Liver (tissue), 8 donors: ENCODE measurements at regions not wholly inside any gene's neighbourhood (a gene's known extent, or its start where the extent isn't known, plus 50 kb on each side); places are given as distances from the start of the nearest gene placed in this dataset.

Source experiments
- DNase-seq: peaks from one replicate; pipeline ENCODE4 v3.0.0-alpha.2; 2017; ENCODE audit warnings: low spot score
- H3K27ac ChIP-seq, 2 donors: one replicate each; pipeline ENCODE4 v1.7.0; 2013; ENCODE audit warnings: inconsistent platforms in 2 of 2, low read length in 2 of 2, control low read depth in 1 of 2, low read depth in 1 of 2, mild to moderate bottlenecking in 1 of 2
- H3K27me3 ChIP-seq, 4 donors: one replicate each; pipeline versions ENCODE4 v1.6.1 to v1.7.0; 2013; ENCODE audit warnings: low read length in 3 of 4, inconsistent platforms in 1 of 4, mild to moderate bottlenecking in 1 of 4, moderate library complexity in 1 of 4; ENCODE audit not compliant: control insufficient read depth in 4 of 4, insufficient read depth in 4 of 4
- H3K36me3 ChIP-seq, 4 donors: one replicate each; pipeline versions ENCODE4 v1.6.1 to v1.7.0; 2013; ENCODE audit warnings: low read length in 3 of 4, mild to moderate bottlenecking in 3 of 4, low read depth in 1 of 4, moderate library complexity in 1 of 4; ENCODE audit not compliant: control insufficient read depth in 4 of 4, insufficient read depth in 3 of 4
- H3K4me1 ChIP-seq, 4 donors: one replicate each; pipeline versions ENCODE4 v1.6.1 to v1.7.0; 2013; ENCODE audit warnings: low read length in 3 of 4, mild to moderate bottlenecking in 3 of 4, moderate library complexity in 1 of 4; ENCODE audit not compliant: control insufficient read depth in 4 of 4, insufficient read depth in 4 of 4
- H3K4me3 ChIP-seq, 3 donors: one replicate each; pipeline versions ENCODE4 v1.6.1 to v1.7.0; 2013; ENCODE audit warnings: low read length in 3 of 3, control low read depth in 1 of 3, low read depth in 1 of 3, mild to moderate bottlenecking in 1 of 3
- H3K9ac ChIP-seq, 2 donors: one replicate each; pipeline ENCODE4 v1.7.0; 2013; ENCODE audit warnings: low read length in 2 of 2, mild to moderate bottlenecking in 2 of 2, moderate library complexity in 2 of 2, control low read depth in 1 of 2, low read depth in 1 of 2
- H3K9me3 ChIP-seq, 4 donors: one replicate each; pipeline versions ENCODE4 v1.6.1 to v1.7.0; 2013; ENCODE audit warnings: low read length in 3 of 4; ENCODE audit not compliant: control insufficient read depth in 4 of 4
- CTCF ChIP-seq: fragments of 150-350 bp; IDR thresholded peaks from 2 replicates; pipeline ENCODE4 v1.5.1; 2017; ENCODE audit warnings: improper control_type of control experiment, low read depth, low read length; ENCODE audit not compliant: missing input control
- EGR1 ChIP-seq, 2 donors: IDR thresholded peaks; 2 replicates each; pipeline ENCODE4 v1.6.1; 2016 to 2018; ENCODE audit warnings: antibody characterized with exemption in 2 of 2, low read depth in 2 of 2
- FOXA1 ChIP-seq: IDR thresholded peaks from 2 replicates; pipeline ENCODE4 v1.6.1; 2016; ENCODE audit warnings: antibody characterized with exemption
- FOXA2 ChIP-seq: IDR thresholded peaks from 2 replicates; pipeline ENCODE4 v1.6.1; 2016; ENCODE audit warnings: antibody characterized with exemption
- GABPA ChIP-seq, 2 donors: IDR thresholded peaks in 1 of 2; conservative IDR thresholded peaks in 1 of 2; 2 replicates each; pipeline ENCODE4 v1.6.1; 2016; ENCODE audit warnings: antibody characterized with exemption in 2 of 2, mild to moderate bottlenecking in 1 of 2, moderate library complexity in 1 of 2
- HNF4A ChIP-seq, 2 donors: conservative IDR thresholded peaks; 2 replicates each; pipeline ENCODE4 v1.6.1; 2016; ENCODE audit warnings: antibody characterized with exemption in 2 of 2, mild to moderate bottlenecking in 2 of 2
- HNF4G ChIP-seq: IDR thresholded peaks from 2 replicates; pipeline ENCODE4 v1.6.1; 2016; ENCODE audit warnings: antibody characterized with exemption
- JUND ChIP-seq, 2 donors: IDR thresholded peaks; 2 replicates each; pipeline ENCODE4 v1.6.1; 2016; ENCODE audit warnings: antibody characterized with exemption in 2 of 2
- NR2F2 ChIP-seq: IDR thresholded peaks from 2 replicates; pipeline ENCODE4 v1.6.1; 2016; ENCODE audit warnings: antibody characterized with exemption
- RAD21 ChIP-seq, 2 donors: IDR thresholded peaks; 2 replicates each; pipeline ENCODE4 v1.6.1; 2016; ENCODE audit warnings: antibody characterized with exemption in 2 of 2, mild to moderate bottlenecking in 2 of 2
- REST ChIP-seq: IDR thresholded peaks from 2 replicates; pipeline ENCODE4 v1.6.1; 2016; ENCODE audit warnings: antibody characterized with exemption, mild to moderate bottlenecking
- RXRA ChIP-seq, 2 donors: IDR thresholded peaks; 2 replicates each; pipeline ENCODE4 v1.6.1; 2017 to 2018; ENCODE audit warnings: antibody characterized with exemption in 2 of 2, mild to moderate bottlenecking in 1 of 2
- SP1 ChIP-seq: IDR thresholded peaks from 2 replicates; pipeline ENCODE4 v1.6.1; 2018; ENCODE audit warnings: antibody characterized with exemption, mild to moderate bottlenecking
- TAF1 ChIP-seq: conservative IDR thresholded peaks from 2 replicates; pipeline ENCODE4 v1.6.1; 2016; ENCODE audit warnings: antibody characterized with exemption, mild to moderate bottlenecking
- YY1 ChIP-seq: IDR thresholded peaks from 2 replicates; pipeline ENCODE4 v1.6.1; 2016; ENCODE audit warnings: antibody characterized with exemption, mild to moderate bottlenecking
- WGBS: extraction: QIAGEN DNeasy Blood & Tissue Kit; methylation state at CpG from one replicate; pipeline ENCODE4 v1.1.7; 2013; 5-methylcytosine and 5-hydroxymethylcytosine counted together
- TF ChIP-seq, protein P1 (sequence below): IDR thresholded peaks from 2 replicates; pipeline ENCODE4 v1.6.1; 2016; ENCODE audit warnings: antibody characterized with exemption
- TF ChIP-seq, protein P2 (sequence below): IDR thresholded peaks from 2 replicates; pipeline ENCODE4 v1.6.1; 2016; ENCODE audit warnings: antibody characterized with exemption
- TF ChIP-seq, protein P3 (sequence below): IDR thresholded peaks from 2 replicates; pipeline ENCODE4 v1.6.1; 2016; ENCODE audit warnings: antibody characterized with exemption
- donor health status: healthy.
- donor health status: healthy.
- donor health status: healthy.
- donor health status: healthy.
- donor health status: healthy.

DNA sequence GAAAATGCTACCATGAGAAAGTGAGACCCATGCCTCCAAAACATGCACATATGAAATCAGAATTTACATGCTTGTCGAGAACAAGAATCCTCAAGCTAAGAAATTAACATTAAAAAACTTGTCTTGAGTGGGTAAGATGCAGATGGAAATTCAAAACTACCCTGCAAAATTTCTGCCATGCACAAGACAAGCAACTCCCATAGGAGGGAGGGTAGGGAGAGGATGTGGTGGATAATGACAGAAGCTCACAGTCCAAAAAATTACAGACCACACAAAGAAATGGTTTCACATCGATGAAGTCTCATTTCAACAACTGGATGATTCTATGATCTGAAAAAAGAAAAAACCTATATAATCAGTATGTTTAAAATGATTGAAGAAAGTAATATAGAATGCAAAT lies 319.9 kb upstream of the PTGER4 start:
- H3K27me3 ChIP-seq, result peaks cover 0 to 3% (median 0%) of the 10 kb centered on the region in 4 donors
- no peaks in the 10 kb centered on the region for H3K36me3 ChIP-seq
- no peaks in the 10 kb centered on the region for H3K9me3 ChIP-seq
- no peak overlapping the region for H3K9ac ChIP-seq
- H3K4me1 ChIP-seq, result no peaks in the 10 kb centered on the region
- H3K4me3 ChIP-seq, result no peak overlapping the region
- TF ChIP-seq NR2F2 (no peak), RAD21 (IDR thresholded peaks at IDR 0.05) (no peak), FOXA1 (no peak), RXRA (IDR thresholded peaks at IDR 0.05) (no peak), YY1 (no peak), TAF1 (no peak), HNF4G (no peak), EGR1 (IDR thresholded peaks at IDR 0.05; ENCODE audit: low read depth in 2 of 2) (no peak), REST (no peak), HNF4A (conservative IDR thresholded peaks at IDR 0.05) (no peak)
- TF ChIP-seq, protein P1, sequence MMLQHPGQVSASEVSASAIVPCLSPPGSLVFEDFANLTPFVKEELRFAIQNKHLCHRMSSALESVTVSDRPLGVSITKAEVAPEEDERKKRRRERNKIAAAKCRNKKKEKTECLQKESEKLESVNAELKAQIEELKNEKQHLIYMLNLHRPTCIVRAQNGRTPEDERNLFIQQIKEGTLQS, result no peak
- TF ChIP-seq, protein P2, sequence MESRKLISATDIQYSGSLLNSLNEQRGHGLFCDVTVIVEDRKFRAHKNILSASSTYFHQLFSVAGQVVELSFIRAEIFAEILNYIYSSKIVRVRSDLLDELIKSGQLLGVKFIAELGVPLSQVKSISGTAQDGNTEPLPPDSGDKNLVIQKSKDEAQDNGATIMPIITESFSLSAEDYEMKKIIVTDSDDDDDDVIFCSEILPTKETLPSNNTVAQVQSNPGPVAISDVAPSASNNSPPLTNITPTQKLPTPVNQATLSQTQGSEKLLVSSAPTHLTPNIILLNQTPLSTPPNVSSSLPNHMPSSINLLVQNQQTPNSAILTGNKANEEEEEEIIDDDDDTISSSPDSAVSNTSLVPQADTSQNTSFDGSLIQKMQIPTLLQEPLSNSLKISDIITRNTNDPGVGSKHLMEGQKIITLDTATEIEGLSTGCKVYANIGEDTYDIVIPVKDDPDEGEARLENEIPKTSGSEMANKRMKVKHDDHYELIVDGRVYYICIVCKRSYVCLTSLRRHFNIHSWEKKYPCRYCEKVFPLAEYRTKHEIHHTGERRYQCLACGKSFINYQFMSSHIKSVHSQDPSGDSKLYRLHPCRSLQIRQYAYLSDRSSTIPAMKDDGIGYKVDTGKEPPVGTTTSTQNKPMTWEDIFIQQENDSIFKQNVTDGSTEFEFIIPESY, result no peak
- TF ChIP-seq, protein P3, sequence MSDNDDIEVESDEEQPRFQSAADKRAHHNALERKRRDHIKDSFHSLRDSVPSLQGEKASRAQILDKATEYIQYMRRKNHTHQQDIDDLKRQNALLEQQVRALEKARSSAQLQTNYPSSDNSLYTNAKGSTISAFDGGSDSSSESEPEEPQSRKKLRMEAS, result no peak
- 83% methylated on average over 2 of the region's 2 CpGs for WGBS
- no peak overlapping the region for H3K27ac ChIP-seq
- DNase-seq, result no peak

GRCh38 chr5:40359093-40359492 lies 320.6 kb upstream of the PTGER4 start:
- Histone ChIP-seq H3K27me3 (peaks cover 0 to 3% (median 0%) of the 10 kb centered on the region in 4 donors), H3K4me1 (no peaks in the 10 kb centered on the region), H3K27ac (no peak overlapping the region), H3K9me3 (no peaks in the 10 kb centered on the region), H3K9ac (no peak overlapping the region), H3K4me3 (no peak overlapping the region), H3K36me3 (no peaks in the 10 kb centered on the region)
- DNase-seq, result no peak
- WGBS, result 81% methylated on average over 1 of the region's 1 CpG
- TF ChIP-seq, protein P3, result no peak
- TF ChIP-seq TAF1, result no peak

GRCh38 chr5:40356248-40356647 lies 323.5 kb upstream of the PTGER4 start:
- peaks cover 0 to 3% (median 0%) of the 10 kb centered on the region in 4 donors for H3K27me3 ChIP-seq
- H3K4me3 ChIP-seq, result no peak overlapping the region
- H3K4me1 ChIP-seq, result no peaks in the 10 kb centered on the region
- no peak for DNase-seq
- 29% methylated on average over 1 of the region's 1 CpG for WGBS
- no peaks in the 10 kb centered on the region for H3K9me3 ChIP-seq
- no peaks in the 10 kb centered on the region for H3K36me3 ChIP-seq
- H3K9ac ChIP-seq, result no peak overlapping the region
- no peak overlapping the region for H3K27ac ChIP-seq
- TF ChIP-seq HNF4G, result no peak
- no peak for TF ChIP-seq JUND (IDR thresholded peaks at IDR 0.05)
- TF ChIP-seq YY1, result no peak
- TF ChIP-seq SP1, result no peak
- no peak for TF ChIP-seq FOXA2
- TF ChIP-seq GABPA (IDR thresholded peaks at IDR 0.05 in 1 of 2, conservative IDR thresholded peaks at IDR 0.05 in 1 of 2), result no peak
- TF ChIP-seq NR2F2, result no peak
- no peak for TF ChIP-seq FOXA1
- TF ChIP-seq EGR1 (IDR thresholded peaks at IDR 0.05; ENCODE audit: low read depth in 2 of 2), result no peak
- TF ChIP-seq HNF4A (conservative IDR thresholded peaks at IDR 0.05), result no peak
- TF ChIP-seq RXRA (IDR thresholded peaks at IDR 0.05), result no peak
- no peak for TF ChIP-seq CTCF
- no peak for TF ChIP-seq RAD21 (IDR thresholded peaks at IDR 0.05)
- TF ChIP-seq, protein P1, result no peak
